HG03097 (cell line): ENCODE measurements at regions not wholly inside any gene's neighbourhood (a gene's known extent, or its start where the extent isn't known, plus 50 kb on each side); places are given as distances from the start of the nearest gene placed in this dataset.

ENCODE experiments used
- ATAC-seq: cut with Tn5 transposase; IDR thresholded peaks from one replicate; pipeline ENCODE4 v1.9.1; 2021; ENCODE audit not compliant: unreplicated experiment, low FRiP score

DNA sequence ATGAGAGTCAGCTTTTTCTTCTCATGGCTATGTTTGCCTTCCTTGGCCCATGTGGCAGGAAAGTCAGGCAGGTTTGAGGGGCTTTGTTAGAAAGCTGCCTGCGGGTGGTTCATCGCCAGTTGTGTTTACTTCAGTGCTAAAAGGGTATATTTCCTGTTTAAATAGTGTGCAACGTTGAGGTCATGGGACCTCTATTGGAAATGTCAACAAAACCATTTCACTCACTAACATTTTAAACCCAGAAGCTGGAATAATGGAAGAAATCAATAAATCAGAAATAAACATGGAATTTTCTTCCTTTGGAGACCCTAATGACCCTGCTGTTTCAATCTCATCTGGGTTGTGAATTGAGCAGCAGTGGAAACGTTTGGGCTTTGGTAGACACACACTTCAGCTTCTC lies 185.8 kb downstream of the ANKRD50 start:
- ATAC-seq: no peak

DNA sequence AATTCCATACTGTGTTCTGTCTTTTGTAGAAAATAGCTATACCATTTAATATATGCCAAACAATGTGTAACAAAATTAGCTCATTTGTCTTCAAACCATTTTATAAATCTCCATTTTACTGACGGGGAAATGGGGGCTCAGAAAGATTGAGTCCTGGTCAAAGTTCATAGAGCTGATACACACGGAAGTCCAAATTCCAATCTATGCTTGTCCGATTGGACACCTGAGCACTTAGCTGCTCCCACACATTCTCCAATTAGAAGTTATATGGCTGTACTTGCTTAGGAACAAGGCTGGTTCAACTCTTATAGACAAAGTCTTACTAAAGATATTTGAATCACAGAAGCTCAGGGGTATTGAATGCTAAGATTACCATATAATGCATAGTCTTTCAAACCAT lies 185.2 kb downstream of the ANKRD50 start:
- ATAC-seq: no peak

DNA sequence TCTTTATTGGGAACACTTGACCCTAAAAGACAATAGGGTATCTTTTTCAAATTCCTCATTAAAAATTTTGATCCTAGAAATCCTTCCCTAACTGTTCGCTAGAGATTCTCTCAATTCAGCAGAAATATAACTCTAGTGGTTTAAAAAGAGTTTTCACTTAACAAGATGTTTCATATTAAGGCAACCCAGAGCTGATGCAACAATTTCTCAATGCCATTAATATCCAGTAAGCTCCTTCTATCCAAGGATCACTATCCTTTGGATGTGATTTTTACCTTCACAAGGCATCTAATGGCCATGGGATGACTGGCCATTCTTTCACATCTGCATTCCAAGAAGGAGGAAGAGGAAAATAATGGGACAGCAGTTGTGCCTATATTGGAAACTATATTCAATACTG lies 183.4 kb downstream of the ANKRD50 start:
- ATAC-seq: no peak

DNA sequence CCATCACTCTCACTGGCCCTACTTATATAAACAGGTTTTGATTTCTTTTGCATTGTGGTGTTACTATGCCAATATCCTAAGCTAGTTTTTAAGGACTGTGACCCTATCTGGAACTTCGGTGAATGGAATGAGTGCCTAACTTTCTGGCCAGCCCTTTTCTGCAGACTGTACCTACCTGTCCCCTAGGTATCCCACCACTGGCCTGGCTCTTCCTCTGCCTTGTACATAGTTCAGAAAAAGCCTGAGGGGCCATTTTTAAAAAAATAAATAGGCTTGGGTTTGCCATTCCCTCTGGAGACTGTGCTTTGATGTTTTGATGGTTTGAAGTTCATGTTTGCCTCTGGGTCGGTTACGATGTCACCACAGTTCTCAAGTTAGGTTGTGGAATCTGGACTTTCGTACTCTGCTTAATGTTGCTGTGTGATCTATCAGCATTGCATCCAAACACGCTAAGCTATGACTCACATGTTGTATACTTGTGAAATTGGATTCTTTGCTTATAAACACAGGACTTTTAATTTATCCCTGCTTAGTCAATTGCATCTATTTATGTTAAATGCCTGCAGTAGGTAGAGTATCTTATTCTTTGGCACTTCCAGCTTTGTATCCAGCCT lies 182.0 kb downstream of the ANKRD50 start:
- ATAC-seq: no peak

DNA sequence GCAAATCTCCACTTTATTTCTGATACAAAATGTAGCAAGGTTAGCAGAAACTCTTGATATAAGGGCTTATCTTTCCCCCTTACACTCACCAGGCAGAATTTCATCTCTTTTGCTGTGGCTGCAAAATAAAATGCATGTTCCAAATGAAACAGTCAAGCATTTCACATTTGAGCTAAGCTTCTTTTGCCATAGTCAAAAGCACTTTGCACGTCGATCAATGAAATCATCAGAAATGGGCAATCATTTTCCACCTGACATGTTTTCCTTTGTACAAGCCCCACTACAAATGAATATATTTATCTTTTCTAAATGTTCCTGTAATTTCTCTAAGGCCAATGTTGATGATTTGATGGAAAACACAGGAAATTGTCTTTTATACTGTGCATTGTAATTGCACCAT lies 178.4 kb downstream of the ANKRD50 start:
- ATAC-seq: no peak

DNA sequence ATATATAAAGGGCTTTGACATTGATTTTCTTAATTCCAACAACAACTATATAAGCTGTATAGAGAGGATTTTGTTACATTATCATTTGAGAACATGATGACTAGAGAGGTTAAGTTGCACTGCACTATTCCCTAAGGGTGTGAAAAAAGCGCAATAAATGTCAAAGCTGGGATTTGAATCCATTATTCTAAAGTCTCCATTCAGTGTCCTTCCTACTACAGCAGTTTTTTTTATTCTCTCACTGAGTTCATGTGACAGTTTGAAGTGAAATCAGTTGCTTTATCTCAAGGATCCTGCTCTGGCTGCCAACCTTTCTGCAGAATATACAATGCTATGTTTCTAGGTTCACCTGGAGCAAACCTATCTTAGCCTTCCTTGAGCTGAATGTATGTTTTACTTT lies 177.5 kb downstream of the ANKRD50 start:
- ATAC-seq: no peak

DNA sequence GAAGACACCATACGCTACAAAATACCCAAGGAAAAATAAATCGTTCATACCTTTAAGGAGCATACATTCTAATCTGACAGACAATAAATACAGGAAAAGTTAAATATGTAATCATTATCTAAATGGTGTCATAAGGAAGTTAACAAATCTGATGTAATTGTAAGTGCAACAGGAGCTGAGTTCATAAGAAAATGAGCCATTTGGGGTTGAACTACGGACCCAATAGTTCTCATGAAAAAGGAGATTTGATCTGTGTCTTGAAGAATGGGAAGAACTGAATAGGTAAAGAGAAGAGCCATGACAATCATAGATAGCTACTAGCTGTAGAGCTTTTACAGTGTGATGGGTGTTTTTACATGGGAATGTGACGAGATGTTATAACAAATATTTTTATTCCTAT lies 175.6 kb downstream of the ANKRD50 start:
- no peak for ATAC-seq

DNA sequence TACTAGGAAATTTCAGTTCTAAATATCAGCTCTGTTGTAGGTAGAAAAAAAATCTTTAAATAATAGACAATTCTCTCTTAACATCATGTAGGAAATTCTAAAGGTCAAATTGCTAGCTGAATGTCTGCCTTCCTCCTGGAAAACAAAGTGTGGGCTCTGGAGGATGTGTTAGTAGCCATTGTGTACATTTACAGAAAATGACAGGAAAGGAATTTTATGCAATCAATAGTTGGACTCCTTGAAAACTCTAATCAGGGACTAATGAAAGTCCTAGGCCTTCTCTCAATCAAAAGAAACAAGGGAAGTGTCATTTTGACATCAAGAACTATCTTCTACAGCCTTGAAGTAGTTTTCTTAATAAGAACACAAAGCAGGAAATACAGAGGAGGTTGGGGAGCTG lies 174.6 kb downstream of the ANKRD50 start:
- no peak for ATAC-seq

DNA sequence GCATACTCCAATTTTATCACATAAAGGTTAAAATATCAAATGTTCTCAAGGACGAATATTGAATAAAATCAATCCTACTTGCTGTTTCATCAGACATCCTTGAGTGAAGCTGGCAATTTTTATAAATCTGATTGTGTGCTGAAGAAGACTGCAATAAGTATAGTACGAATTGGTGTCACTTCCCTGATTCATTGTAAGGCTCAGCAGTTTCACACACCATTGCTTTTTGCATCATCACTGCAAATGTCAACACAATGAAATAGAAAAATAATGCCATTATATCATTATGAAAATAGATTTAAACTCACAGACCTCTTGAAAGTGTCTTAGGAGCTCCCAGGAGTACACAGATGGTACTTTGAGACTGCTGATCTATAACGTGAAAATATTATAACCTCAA lies 172.5 kb downstream of the ANKRD50 start:
- ATAC-seq: no peak

DNA sequence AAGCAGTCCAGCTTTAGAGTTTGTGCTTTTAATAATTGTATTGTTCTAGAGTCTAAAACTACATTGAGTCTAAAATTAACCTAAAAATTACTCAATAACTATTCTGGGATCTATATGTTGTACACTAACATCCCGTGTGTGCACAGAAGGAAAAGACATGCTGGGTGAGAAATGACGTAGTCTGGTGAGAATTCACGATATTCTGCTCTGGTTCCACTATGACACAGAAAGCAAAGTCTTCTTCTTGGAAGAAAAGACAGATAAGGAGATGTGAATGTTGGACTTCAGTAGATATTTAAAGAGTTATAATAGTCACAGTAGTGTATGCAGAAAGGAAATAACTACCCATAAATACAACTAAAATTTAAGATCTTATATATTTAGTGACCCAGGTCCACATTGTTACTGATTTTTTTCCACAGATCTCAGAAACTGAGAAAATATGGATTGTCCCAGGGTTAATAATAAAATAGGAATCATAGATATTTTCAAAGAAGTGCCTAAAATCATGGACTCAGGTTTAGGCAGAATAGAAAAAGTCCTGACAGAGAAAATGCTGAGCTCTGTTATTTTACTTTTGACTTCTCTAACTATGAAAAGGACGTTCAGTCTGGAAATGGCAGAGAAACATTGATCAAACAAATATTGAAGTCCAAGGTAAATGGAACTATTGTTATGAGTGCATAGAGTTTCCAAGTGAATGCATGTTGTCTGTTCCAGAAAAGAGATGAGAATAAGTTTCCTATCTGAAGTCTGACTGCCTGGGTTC lies 170.7 kb downstream of the ANKRD50 start:
- no peak for ATAC-seq

DNA sequence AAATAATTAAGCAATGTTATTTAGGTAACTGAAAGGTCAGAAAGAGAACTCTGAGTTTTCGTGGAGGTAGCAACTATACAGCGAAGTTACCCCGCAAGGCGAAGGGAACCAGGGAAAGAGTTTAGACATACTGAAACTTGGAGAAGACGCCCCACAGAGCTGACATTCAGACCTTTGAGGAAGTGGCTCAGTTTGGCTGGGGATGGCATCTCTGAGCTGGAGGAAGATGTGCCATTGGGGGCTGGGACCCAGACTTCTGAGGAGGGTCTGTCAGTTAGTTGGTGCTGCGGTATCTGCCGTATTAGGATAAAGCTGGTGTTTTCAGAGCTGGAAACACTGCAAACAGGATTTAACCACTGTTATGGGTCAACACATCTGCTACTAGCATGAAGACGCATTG lies 156.6 kb downstream of the ANKRD50 start:
- no peak for ATAC-seq

DNA sequence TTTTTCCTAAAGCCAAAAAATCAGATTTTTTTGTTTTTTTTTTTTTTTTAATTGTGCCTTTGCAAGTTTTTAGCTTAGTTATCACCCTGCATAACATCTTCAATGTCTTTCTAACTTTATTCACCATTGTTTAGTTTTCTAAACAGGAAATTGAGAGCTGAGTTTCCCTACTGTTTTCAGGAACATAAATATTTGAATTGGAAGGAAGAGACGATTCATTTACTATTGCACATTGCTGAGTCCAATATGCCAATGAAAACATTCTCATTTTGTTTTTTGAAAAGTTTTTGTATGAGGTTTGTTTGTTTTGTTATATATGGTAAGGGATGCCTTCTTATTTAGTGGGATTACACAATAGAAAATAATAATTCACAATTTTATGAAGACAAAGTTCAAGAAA lies 148.4 kb downstream of the ANKRD50 start:
- ATAC-seq: no peak

DNA sequence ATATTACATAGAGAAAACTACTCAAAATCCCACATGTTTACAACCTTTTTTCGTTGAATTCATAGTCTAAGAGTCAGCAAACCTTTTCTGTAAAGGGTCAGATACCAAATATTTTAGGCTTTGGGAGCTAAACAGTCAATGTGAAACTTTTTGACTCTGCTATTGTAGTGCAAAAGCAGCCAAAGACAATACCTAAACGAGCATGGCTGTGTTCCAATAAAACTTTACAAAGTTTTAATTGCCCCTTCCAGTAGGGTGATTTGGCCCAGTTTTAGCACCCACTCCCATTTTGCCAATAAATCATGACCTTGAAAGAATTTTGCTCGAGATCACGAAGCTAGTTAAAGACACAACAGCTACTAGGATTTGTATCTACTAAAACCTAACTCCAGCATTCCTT lies 147.2 kb downstream of the ANKRD50 start:
- no peak for ATAC-seq

DNA sequence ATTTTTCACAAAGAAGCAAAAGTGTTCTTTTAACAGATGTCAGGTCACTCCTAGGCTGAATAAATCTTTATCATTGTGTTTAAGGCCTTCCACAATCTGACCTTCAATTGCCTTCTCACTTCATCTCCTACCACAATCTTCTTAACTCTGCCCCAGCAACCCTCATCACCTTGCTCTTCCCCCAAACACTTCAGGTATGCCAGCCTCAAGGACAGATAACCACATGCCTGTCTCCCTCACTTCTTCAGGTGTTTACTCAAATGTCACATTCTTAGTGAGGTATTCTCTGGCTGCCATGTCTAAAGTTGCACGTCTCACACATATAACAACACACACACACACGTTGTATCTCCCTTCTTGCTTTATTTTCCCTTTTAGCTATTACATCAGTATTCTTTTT lies 146.5 kb downstream of the ANKRD50 start:
- no peak for ATAC-seq

DNA sequence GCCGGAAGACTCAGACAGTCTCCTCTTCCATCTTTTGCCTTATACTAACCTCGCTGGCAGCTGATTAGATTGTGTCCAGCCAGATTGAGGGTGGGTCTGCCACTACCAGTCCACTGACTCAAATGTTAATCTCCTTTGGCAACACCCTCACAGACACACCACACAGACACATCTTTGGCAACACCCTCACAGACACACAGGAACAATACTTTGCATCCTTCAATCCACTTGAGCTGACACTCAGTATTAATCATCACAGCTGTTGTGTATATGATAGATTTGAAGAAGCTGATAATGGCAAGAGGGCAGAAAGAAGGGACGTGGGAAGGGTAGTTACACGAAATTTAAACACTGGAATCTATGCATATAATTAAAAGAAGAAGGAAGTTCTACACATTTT lies 139.5 kb downstream of the ANKRD50 start:
- no peak for ATAC-seq

DNA sequence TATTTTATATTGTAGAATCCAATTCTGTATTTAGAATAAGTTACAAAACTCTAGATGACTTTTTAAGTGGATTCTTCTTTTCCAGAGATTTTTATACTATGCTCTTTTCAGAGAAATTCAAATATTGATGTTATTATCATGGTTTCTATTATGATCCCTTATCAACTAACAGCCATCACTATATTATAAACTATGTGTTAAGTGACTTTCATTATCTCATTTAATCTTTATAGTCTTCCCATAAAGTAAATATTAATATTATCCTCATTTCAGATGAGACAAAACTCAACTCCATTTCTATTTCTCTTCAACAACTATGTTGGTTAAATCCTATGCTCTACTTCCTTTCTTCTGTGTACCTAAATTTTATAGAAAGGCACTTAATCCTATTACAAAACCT lies 132.6 kb downstream of the ANKRD50 start:
- no peak for ATAC-seq

DNA sequence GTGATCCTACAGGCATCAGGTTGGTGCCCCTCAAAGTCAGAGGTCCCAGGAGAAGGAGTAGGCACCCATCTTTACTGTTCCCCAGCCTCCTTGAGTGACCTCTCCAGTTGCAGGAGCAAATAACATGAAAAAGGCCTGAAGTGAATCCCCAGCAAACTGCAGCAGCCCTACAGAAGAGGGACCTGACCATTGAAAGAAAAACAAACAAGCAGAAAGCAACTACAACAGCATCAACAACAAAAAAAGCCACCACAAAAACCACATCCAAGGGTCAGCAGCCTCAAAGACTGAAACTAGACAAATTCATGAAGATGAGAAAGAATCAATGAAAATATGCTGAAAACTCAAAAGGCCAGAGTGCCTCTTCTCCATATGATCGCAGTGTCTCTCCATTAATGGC lies 128.7 kb downstream of the ANKRD50 start:
- ATAC-seq: no peak

DNA sequence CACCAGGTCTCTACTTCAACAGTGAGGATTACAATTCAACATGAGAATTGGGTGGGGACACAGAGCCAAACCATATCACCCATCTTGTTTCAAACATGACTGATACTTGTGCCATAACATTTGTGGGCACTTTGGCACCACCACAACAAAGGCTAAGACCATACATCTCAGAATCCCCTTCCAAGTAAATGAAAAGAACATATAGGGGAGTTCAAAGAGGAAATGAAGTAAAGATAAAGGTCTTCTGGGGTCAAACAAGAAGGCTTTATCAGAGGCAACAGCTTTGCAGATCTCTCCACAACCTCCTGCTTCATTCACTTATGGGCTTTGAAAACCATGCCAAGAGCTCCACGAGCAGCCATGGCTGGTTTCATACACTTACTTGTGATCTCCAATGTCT lies 122.7 kb downstream of the ANKRD50 start:
- ATAC-seq: no peak

DNA sequence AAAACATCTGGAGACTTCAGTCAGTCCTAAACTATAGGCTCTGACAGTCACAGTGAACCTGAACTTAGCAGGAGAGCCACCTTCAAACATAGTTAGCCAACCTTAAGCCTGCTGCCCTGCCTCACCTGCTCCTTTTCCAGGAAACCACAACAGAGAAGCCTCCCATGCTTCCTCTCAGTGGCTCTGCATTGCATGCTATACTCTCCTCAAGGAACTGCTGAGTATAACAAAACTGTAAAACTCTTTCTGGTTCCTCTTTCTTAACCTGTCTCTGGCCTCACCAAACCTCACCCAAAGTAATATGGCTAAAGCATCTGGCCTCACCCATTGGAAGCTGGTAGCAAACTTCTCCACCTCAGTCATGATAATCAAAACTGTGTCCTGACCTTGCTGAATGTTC lies 122.1 kb downstream of the ANKRD50 start:
- ATAC-seq: no peak

DNA sequence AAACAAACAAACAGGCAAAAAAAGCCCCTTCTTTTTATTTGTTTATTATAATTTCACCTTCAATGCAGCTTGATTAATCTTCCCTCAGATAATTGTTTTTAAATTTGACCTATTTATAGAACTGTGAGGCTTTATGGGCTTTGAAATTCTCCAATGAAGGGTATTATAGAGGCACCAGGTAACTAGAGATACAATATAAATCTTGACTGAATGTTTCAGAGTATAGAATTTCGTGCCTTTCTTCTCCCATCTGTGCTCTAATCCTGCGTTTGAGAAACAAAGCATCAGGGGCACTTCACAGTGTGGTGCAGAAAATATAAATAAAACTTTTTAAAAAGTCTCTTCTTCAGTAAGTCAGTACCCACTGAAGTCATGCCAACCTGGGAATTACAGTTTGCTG lies 120.9 kb downstream of the ANKRD50 start:
- no peak for ATAC-seq

DNA sequence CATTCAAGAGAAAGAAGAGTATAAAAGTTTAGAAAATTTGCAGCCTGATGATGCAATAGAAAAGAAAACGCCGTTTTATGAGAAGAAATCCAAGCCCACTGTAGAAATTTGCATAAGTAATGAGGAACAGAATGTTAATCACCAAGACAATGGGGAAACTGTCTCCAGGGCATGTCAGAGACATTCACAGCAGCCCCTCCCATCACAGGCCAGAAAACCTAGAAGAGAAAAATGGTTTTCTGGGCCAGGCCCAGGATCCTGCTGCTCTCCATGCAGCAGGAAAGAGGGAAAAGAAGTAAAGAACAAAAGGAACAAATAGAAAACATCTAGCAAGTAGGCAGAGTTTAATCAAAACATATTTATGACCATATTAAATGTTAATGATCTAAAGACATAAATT lies 119.0 kb downstream of the ANKRD50 start:
- ATAC-seq: no peak

DNA sequence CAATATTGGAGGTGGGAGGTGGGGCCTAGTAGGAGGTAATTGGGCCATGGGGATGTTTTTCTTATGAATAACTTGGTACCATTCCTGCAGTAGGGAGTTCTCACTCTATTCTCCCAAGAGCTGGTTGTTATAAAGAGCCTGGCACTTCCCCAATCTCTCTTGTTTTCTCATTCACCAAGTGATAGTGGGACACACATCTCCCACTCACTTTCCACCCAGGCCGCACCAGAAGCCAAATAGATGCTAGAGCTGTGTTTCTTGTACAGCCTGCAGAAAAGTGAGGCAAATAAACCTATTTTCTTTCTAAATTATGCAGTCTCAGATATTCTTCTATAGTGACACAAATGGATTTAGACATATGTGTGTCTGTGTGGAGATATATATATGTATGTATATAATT lies 117.6 kb downstream of the ANKRD50 start:
- ATAC-seq: no peak

DNA sequence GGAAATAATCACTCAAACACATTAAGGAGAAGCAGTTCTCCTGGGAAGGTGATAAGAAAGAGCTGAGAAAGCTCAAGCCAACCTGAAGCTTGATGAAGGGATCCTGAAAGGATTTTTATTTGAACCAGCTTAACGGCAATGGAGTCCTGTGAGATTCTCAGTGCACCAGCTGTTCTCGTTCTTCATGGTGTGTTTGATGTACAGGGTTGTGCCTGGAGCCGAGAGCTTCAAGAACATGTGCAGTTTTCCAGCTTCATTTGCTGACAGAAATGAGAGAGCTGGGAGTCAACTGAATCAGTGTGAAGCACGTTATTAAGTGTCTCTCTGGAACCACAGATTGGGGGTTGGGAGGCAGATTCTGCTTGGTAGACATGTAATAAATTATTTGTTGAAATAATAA lies 115.7 kb downstream of the ANKRD50 start:
- ATAC-seq: no peak
